HepG2 (cell line): ENCODE measurements at regions not wholly inside any gene's neighbourhood (a gene's known extent, or its start where the extent isn't known, plus 50 kb on each side); places are given as distances from the start of the nearest gene placed in this dataset.
A peak's percentile ranks its signal among the peaks of the same experiment; 100 is the strongest.

Experiments
- PTBP1 ChIP-seq: fragments of 200-400 bp; formaldehyde crosslinking; IDR thresholded peaks from 2 replicates; pipeline ENCODE4 v1.6.1; 2018; ENCODE audit warnings: low read length, low read depth; ENCODE audit not compliant: poor library complexity, severe bottlenecking
- TF ChIP-seq, protein P1 (sequence below): sonication (generic); formaldehyde crosslinking; IDR thresholded peaks from 2 replicates; pipeline ENCODE4 v1.5.0; 2020; ENCODE audit warnings: mild to moderate bottlenecking, missing genetic modification reagents, moderate library complexity
- TF ChIP-seq, protein P2 (sequence below): IDR thresholded peaks from 2 replicates; pipeline ENCODE4 v1.6.1; 2012; ENCODE audit warnings: inconsistent platforms

DNA sequence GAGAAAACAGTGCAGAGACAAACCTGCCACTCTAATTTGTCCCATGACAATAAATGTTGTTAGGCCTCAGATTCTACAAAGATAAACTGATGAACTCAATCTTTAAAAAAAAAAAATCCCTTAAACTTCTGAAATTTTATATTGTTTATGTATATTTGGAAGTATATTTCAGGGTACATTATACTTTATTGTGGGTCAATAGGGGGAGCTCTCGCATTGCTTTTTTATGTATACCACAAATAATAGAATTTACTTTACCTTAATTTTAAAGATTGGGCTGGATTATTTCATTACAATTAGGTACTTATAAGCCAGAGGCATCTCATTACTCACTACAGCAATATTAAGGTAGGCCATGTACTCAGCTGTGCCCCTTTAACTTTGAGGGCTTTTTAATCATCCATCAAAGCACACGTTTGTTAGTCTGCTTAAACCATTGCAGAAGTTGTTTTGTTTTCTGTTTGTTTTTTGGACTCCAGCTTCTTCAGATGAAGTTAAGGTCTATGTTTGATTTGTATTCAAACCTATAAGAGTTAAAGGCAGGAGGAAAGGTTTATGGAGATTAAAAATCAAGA lies 56.3 kb upstream of the EYA4 start:
- TF ChIP-seq, protein P1, sequence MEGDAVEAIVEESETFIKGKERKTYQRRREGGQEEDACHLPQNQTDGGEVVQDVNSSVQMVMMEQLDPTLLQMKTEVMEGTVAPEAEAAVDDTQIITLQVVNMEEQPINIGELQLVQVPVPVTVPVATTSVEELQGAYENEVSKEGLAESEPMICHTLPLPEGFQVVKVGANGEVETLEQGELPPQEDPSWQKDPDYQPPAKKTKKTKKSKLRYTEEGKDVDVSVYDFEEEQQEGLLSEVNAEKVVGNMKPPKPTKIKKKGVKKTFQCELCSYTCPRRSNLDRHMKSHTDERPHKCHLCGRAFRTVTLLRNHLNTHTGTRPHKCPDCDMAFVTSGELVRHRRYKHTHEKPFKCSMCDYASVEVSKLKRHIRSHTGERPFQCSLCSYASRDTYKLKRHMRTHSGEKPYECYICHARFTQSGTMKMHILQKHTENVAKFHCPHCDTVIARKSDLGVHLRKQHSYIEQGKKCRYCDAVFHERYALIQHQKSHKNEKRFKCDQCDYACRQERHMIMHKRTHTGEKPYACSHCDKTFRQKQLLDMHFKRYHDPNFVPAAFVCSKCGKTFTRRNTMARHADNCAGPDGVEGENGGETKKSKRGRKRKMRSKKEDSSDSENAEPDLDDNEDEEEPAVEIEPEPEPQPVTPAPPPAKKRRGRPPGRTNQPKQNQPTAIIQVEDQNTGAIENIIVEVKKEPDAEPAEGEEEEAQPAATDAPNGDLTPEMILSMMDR (CRISPR knock-in tag) = peak; percentile 10; the same call in 1 of the 2 replicates
- TF ChIP-seq, protein P2, sequence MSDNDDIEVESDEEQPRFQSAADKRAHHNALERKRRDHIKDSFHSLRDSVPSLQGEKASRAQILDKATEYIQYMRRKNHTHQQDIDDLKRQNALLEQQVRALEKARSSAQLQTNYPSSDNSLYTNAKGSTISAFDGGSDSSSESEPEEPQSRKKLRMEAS = no peak
- TF ChIP-seq PTBP1 = no peak
